C4-2B (cell line): ENCODE measurements at regions not wholly inside any gene's neighbourhood (a gene's known extent, or its start where the extent isn't known, plus 50 kb on each side); places are given as distances from the start of the nearest gene placed in this dataset.

Experiments
- H3K27ac ChIP-seq: fragments of 450-650 bp; 2 replicates; pipeline ENCODE4 v1.5.1; 2017
- CTCF ChIP-seq: fragments of 450-650 bp; conservative IDR thresholded peaks from 2 replicates; pipeline ENCODE4 v1.5.1; 2017; ENCODE audit warnings: mild to moderate bottlenecking
- ZFX ChIP-seq: fragments of 450-650 bp; IDR thresholded peaks from 2 replicates; pipeline ENCODE4 v1.6.1; 2017

- TF ChIP-seq CTCF = no peak
- TF ChIP-seq ZFX = no peak
- H3K27ac ChIP-seq = no peak overlapping the region
Observed at GRCh38 chr2:204468746-204469429, 76.4 kb upstream of the PARD3B start.

- TF ChIP-seq CTCF = no peak
- TF ChIP-seq ZFX = no peak
- H3K27ac ChIP-seq = no peak overlapping the region
Observed at GRCh38 chr2:204470178-204470620, 75.1 kb upstream of the PARD3B start.

GRCh38 chr2:204470621-204471196 lies 74.6 kb upstream of the PARD3B start:
- TF ChIP-seq ZFX (no peak), CTCF (no peak)
- no peak overlapping the region for H3K27ac ChIP-seq

GRCh38 chr2:204472375-204472774 lies 72.9 kb upstream of the PARD3B start:
- TF ChIP-seq CTCF (no peak), ZFX (no peak)
- H3K27ac ChIP-seq = no peak overlapping the region

GRCh38 chr2:204473224-204473623 lies 72.1 kb upstream of the PARD3B start:
- H3K27ac ChIP-seq = no peak overlapping the region
- TF ChIP-seq ZFX (no peak), CTCF (no peak)

GRCh38 chr2:204475399-204475798 lies 69.9 kb upstream of the PARD3B start:
- TF ChIP-seq CTCF (no peak), ZFX (no peak)
- H3K27ac ChIP-seq = no peak overlapping the region

GRCh38 chr2:204477358-204477950 lies 67.8 kb upstream of the PARD3B start:
- H3K27ac ChIP-seq = no peak overlapping the region
- TF ChIP-seq CTCF = no peak
- no peak for TF ChIP-seq ZFX
